Astrocyte of the cerebellum (primary cell): ENCODE measurements at regions not wholly inside any gene's neighbourhood (a gene's known extent, or its start where the extent isn't known, plus 50 kb on each side); places are given as distances from the start of the nearest gene placed in this dataset.

ENCODE experiments used
- DNase-seq: peaks from one replicate; pipeline ENCODE4 v3.0.0-alpha.2; 2011; ENCODE audit warnings: low read depth
- H3K4me3 ChIP-seq: 2 replicates; pipeline ENCODE4 v1.5.1; 2011; ENCODE audit warnings: mild to moderate bottlenecking, low read depth, low read length, moderate library complexity
- CTCF ChIP-seq: IDR thresholded peaks from 2 replicates; pipeline ENCODE4 v1.5.1; 2012; ENCODE audit warnings: low read length, low read depth, moderate library complexity, mild to moderate bottlenecking; ENCODE audit errors: missing control alignments
- in situ Hi-C: cut with HindIII; loops from 2 replicates; pipeline ENCODE4 v1.10.0; 2017; ENCODE audit warnings: low sequenced_read_pairs

- no peak for TF ChIP-seq CTCF
- in situ Hi-C loops, result no loop called here
- DNase-seq, result no peak
- no peak overlapping the region for H3K4me3 ChIP-seq
Observed at GRCh38 chr1:117262976-117263375, 52.2 kb upstream of the VTCN1 start.

GRCh38 chr1:117261424-117261785, 50.7 kb upstream of the VTCN1 start:
- no peak for DNase-seq
- no peak for TF ChIP-seq CTCF
- in situ Hi-C loops, result no loop called here
- no peak overlapping the region for H3K4me3 ChIP-seq

- in situ Hi-C loops, result no loop called here
- no peak overlapping the region for H3K4me3 ChIP-seq
- no peak for TF ChIP-seq CTCF
- DNase-seq, result no peak
Observed at GRCh38 chr1:117260761-117261423, 50.2 kb upstream of the VTCN1 start.
